ENCODE measurements at regions not wholly inside any gene's neighbourhood (a gene's known extent, or its start where the extent isn't known, plus 50 kb on each side); places are given as distances from the start of the nearest gene placed in this dataset.

GRCh38 chr3:162770551-162770950 is 1273.9 kb downstream of the OTOL1 start:
- Histone ChIP-seq H4K20me1 (ENCODE audit: insufficient read depth, low read length) (no peaks in the 10 kb centered on the region), H3K9me3 (ENCODE audit: insufficient read depth, low read depth, low read length) (no peaks in the 10 kb centered on the region), H3K4me1 (ENCODE audit: insufficient read depth, low read length) (no peaks in the 10 kb centered on the region), H3K36me3 (ENCODE audit: insufficient read depth, low read length) (no peaks in the 10 kb centered on the region), H3K9ac (ENCODE audit: low read length) (no peak overlapping the region), H3K4me3 (ENCODE audit: insufficient read depth, low read depth, low read length) (no peak overlapping the region), H3K4me2 (ENCODE audit: low read length) (no peak overlapping the region), H3K27me3 (ENCODE audit: insufficient read depth, low read length) (no peaks in the 10 kb centered on the region), H3K27ac (ENCODE audit: low read depth, low read length) (no peak overlapping the region), H3K79me2 (ENCODE audit: insufficient read depth, low read length) (no peaks in the 10 kb centered on the region), H2AFZ (ENCODE audit: low read depth, low read length) (no peak overlapping the region)
- DNase-seq (ENCODE audit: low read depth) (no peak), FAIRE-seq (no peak)
- TF ChIP-seq, protein P1, sequence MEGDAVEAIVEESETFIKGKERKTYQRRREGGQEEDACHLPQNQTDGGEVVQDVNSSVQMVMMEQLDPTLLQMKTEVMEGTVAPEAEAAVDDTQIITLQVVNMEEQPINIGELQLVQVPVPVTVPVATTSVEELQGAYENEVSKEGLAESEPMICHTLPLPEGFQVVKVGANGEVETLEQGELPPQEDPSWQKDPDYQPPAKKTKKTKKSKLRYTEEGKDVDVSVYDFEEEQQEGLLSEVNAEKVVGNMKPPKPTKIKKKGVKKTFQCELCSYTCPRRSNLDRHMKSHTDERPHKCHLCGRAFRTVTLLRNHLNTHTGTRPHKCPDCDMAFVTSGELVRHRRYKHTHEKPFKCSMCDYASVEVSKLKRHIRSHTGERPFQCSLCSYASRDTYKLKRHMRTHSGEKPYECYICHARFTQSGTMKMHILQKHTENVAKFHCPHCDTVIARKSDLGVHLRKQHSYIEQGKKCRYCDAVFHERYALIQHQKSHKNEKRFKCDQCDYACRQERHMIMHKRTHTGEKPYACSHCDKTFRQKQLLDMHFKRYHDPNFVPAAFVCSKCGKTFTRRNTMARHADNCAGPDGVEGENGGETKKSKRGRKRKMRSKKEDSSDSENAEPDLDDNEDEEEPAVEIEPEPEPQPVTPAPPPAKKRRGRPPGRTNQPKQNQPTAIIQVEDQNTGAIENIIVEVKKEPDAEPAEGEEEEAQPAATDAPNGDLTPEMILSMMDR (IDR thresholded peaks at IDR 0.05; ENCODE audit: insufficient read depth, low read depth, low read length), result no peak
- no peak for TF ChIP-seq EZH2 (IDR thresholded peaks at IDR 0.05; ENCODE audit: insufficient read depth, low read length)
- H3K9me3 Mint-ChIP-seq (ENCODE audit: unreplicated experiment), result no peaks in the 10 kb centered on the region
- H3K36me3 Mint-ChIP-seq (ENCODE audit: low read depth, unreplicated experiment), result no peaks in the 10 kb centered on the region
- H3K4me3 Mint-ChIP-seq (ENCODE audit: unreplicated experiment), result no peak overlapping the region
- H3K27ac Mint-ChIP-seq (ENCODE audit: unreplicated experiment), result no peak overlapping the region
- no peaks in the 10 kb centered on the region for H3K4me1 Mint-ChIP-seq (ENCODE audit: low read depth, unreplicated experiment)
- H3K27me3 Mint-ChIP-seq (ENCODE audit: low read depth, unreplicated experiment), result no peaks in the 10 kb centered on the region

DNA sequence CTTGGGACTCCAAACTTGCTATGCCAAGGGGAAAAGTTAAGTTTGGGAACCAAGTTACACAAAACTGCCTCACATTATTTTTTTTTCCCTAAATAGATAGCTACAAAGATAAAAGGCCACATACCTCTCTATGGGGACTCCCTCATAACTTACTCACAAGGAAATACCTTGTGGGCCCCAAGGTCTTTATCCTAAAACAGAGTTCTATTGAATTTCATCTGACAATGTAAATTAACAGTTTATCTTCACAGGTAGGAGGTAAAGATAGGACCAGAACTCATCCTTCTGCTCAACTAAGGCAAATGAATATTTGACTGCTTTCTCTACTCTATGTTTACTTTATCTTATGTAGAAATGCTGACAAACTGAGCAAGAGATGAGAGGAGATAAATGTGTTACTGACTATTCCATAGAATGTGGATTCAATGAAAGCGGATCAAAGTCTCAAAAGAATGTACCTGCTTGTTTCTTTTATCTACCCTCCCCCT is 1278.0 kb downstream of the OTOL1 start:
- Histone ChIP-seq H3K79me2 (ENCODE audit: insufficient read depth, low read length) (no peaks in the 10 kb centered on the region), H3K36me3 (ENCODE audit: insufficient read depth, low read length) (no peaks in the 10 kb centered on the region), H4K20me1 (ENCODE audit: insufficient read depth, low read length) (no peaks in the 10 kb centered on the region), H3K9ac (ENCODE audit: low read length) (no peak overlapping the region), H3K4me1 (ENCODE audit: insufficient read depth, low read length) (no peaks in the 10 kb centered on the region), H3K4me3 (ENCODE audit: insufficient read depth, low read depth, low read length) (no peak overlapping the region), H2AFZ (ENCODE audit: low read depth, low read length) (no peak overlapping the region), H3K9me3 (ENCODE audit: insufficient read depth, low read depth, low read length) (no peaks in the 10 kb centered on the region), H3K27me3 (ENCODE audit: insufficient read depth, low read length) (no peaks in the 10 kb centered on the region), H3K4me2 (ENCODE audit: low read length) (no peak overlapping the region), H3K27ac (ENCODE audit: low read depth, low read length) (no peak overlapping the region)
- Mint-ChIP-seq H3K36me3 (ENCODE audit: low read depth, unreplicated experiment) (no peaks in the 10 kb centered on the region), H3K9me3 (ENCODE audit: unreplicated experiment) (no peaks in the 10 kb centered on the region), H3K27ac (ENCODE audit: unreplicated experiment) (no peak overlapping the region), H3K4me3 (ENCODE audit: unreplicated experiment) (no peak overlapping the region), H3K4me1 (ENCODE audit: low read depth, unreplicated experiment) (no peaks in the 10 kb centered on the region), H3K27me3 (ENCODE audit: low read depth, unreplicated experiment) (no peaks in the 10 kb centered on the region)
- no peak for DNase-seq (ENCODE audit: low read depth)
- no peak for FAIRE-seq
- TF ChIP-seq EZH2 (IDR thresholded peaks at IDR 0.05; ENCODE audit: insufficient read depth, low read length), result no peak
- TF ChIP-seq, protein P1 (IDR thresholded peaks at IDR 0.05; ENCODE audit: insufficient read depth, low read depth, low read length), result no peak

- Histone ChIP-seq H3K4me3 (ENCODE audit: insufficient read depth, low read depth, low read length) (no peak overlapping the region), H3K9me3 (ENCODE audit: insufficient read depth, low read depth, low read length) (no peaks in the 10 kb centered on the region), H3K79me2 (ENCODE audit: insufficient read depth, low read length) (no peaks in the 10 kb centered on the region), H3K27me3 (ENCODE audit: insufficient read depth, low read length) (no peaks in the 10 kb centered on the region), H3K27ac (ENCODE audit: low read depth, low read length) (no peak overlapping the region), H3K9ac (ENCODE audit: low read length) (no peak overlapping the region), H2AFZ (ENCODE audit: low read depth, low read length) (no peak overlapping the region), H3K36me3 (ENCODE audit: insufficient read depth, low read length) (no peaks in the 10 kb centered on the region), H3K4me2 (ENCODE audit: low read length) (no peak overlapping the region), H4K20me1 (ENCODE audit: insufficient read depth, low read length) (no peaks in the 10 kb centered on the region), H3K4me1 (ENCODE audit: insufficient read depth, low read length) (no peaks in the 10 kb centered on the region)
- no peaks in the 10 kb centered on the region for H3K36me3 Mint-ChIP-seq (ENCODE audit: low read depth, unreplicated experiment)
- no peak overlapping the region for H3K4me3 Mint-ChIP-seq (ENCODE audit: unreplicated experiment)
- no peak for DNase-seq (ENCODE audit: low read depth)
- H3K27ac Mint-ChIP-seq (ENCODE audit: unreplicated experiment), result no peak overlapping the region
- H3K9me3 Mint-ChIP-seq (ENCODE audit: unreplicated experiment), result no peaks in the 10 kb centered on the region
- FAIRE-seq, result no peak
- H3K27me3 Mint-ChIP-seq (ENCODE audit: low read depth, unreplicated experiment), result no peaks in the 10 kb centered on the region
- H3K4me1 Mint-ChIP-seq (ENCODE audit: low read depth, unreplicated experiment), result no peaks in the 10 kb centered on the region
- TF ChIP-seq, protein P1 (IDR thresholded peaks at IDR 0.05; ENCODE audit: insufficient read depth, low read depth, low read length), result no peak
- no peak for TF ChIP-seq EZH2 (IDR thresholded peaks at IDR 0.05; ENCODE audit: insufficient read depth, low read length)
Observed at GRCh38 chr3:162776148-162776547, 1279.5 kb downstream of the OTOL1 start.
